Neural cell (in vitro differentiated cells): ENCODE measurements at regions not wholly inside any gene's neighbourhood (a gene's known extent, or its start where the extent isn't known, plus 50 kb on each side); places are given as distances from the start of the nearest gene placed in this dataset.

Experiments
- H2AFZ ChIP-seq: fragments of 200-600, 300-800 bp; sonication (generic), shearing (Covaris generic); 2 replicates; pipeline ENCODE4 v1.6.0; 2014; ENCODE audit warnings: low read depth, mild to moderate bottlenecking, antibody characterized with exemption, low read length, moderate library complexity
- H3F3A ChIP-seq: fragments of 200-600 bp; shearing (Covaris generic); 2 replicates; pipeline ENCODE4 v1.6.1; 2016; ENCODE audit warnings: mild to moderate bottlenecking, moderate library complexity, mixed read lengths, antibody characterized with exemption, low read length; ENCODE audit not compliant: insufficient read depth, poor library complexity, severe bottlenecking
- H3K27ac ChIP-seq: fragments of 200-600, 300-800 bp; sonication (generic), shearing (Covaris generic); 2 replicates; pipeline ENCODE4 v1.5.1; 2014; ENCODE audit warnings: mild to moderate bottlenecking, low read length, moderate library complexity
- H3K27me3 ChIP-seq: fragments of 300-800, 200-600 bp; sonication (generic), shearing (Covaris generic); 2 replicates; pipeline ENCODE4 v1.6.0; 2014; ENCODE audit warnings: mild to moderate bottlenecking, low read depth, low read length, moderate library complexity; ENCODE audit not compliant: insufficient read depth
- H3K36me3 ChIP-seq: fragments of 300-800, 200-600 bp; sonication (generic), shearing (Covaris generic); 2 replicates; pipeline ENCODE4 v1.5.1; 2014; ENCODE audit warnings: mild to moderate bottlenecking, antibody characterized with exemption, low read length, moderate library complexity; ENCODE audit not compliant: insufficient read depth
- H3K4me2 ChIP-seq: fragments of 300-800, 200-600 bp; sonication (generic), shearing (Covaris generic); 2 replicates; pipeline ENCODE4 v1.6.0; 2014; ENCODE audit warnings: mild to moderate bottlenecking, low read length
- H3K4me3 ChIP-seq: fragments of 300-800, 200-600 bp; sonication (generic), shearing (Covaris generic); 2 replicates; pipeline ENCODE4 v1.5.1; 2014; ENCODE audit warnings: mild to moderate bottlenecking, low read length, moderate library complexity
- H3K79me2 ChIP-seq: fragments of 200-600 bp; shearing (Covaris generic); replicated peaks from 2 replicates; pipeline ENCODE4 v1.6.0; 2014; ENCODE audit warnings: mild to moderate bottlenecking, low read length, moderate library complexity; ENCODE audit not compliant: insufficient read depth
- H3K9ac ChIP-seq: fragments of 300-800, 200-600 bp; sonication (generic), shearing (Covaris generic); 2 replicates; pipeline ENCODE4 v1.6.1; 2016; ENCODE audit warnings: mild to moderate bottlenecking, low read length, mixed read lengths
- H3K9me2 ChIP-seq: fragments of 200-600 bp; shearing (Covaris generic); 2 replicates; pipeline ENCODE4 v1.6.1; 2016; ENCODE audit warnings: mild to moderate bottlenecking, low read length, mixed read lengths; ENCODE audit not compliant: insufficient read depth
- H3K9me3 ChIP-seq: fragments of 200-600, 300-800 bp; sonication (generic), shearing (Covaris generic); 2 replicates; pipeline ENCODE4 v1.6.1; 2016; ENCODE audit warnings: mild to moderate bottlenecking, mixed run types, low read length, moderate library complexity, mixed read lengths
- H4K20me1 ChIP-seq: fragments of 200-600 bp; shearing (Covaris generic); 2 replicates; pipeline ENCODE4 v1.6.1; 2016; ENCODE audit warnings: mild to moderate bottlenecking, mixed run types; ENCODE audit not compliant: insufficient read depth
- EP300 ChIP-seq: fragments of 450-650 bp; conservative IDR thresholded peaks from 2 replicates; pipeline ENCODE4 v1.6.1; 2014; ENCODE audit warnings: antibody characterized with exemption, mild to moderate bottlenecking, moderate library complexity; ENCODE audit not compliant: poor library complexity, severe bottlenecking
- EZH2 ChIP-seq: fragments of 200-600, 300-800 bp; shearing (Covaris generic), sonication (generic); IDR thresholded peaks from 2 replicates; pipeline ENCODE4 v1.6.1; 2014; ENCODE audit warnings: antibody characterized with exemption, low read length, borderline replicate concordance, mild to moderate bottlenecking; ENCODE audit not compliant: insufficient read depth, poor library complexity, severe bottlenecking
- MXI1 ChIP-seq: fragments of 450-650 bp; conservative IDR thresholded peaks from 2 replicates; pipeline ENCODE4 v1.6.1; 2014; ENCODE audit warnings: antibody characterized with exemption, mild to moderate bottlenecking; ENCODE audit not compliant: poor library complexity, severe bottlenecking
- POLR2AphosphoS5 ChIP-seq: IDR thresholded peaks from 2 replicates; pipeline ENCODE4 v1.6.1; 2012
- RAD21 ChIP-seq: fragments of 450-650 bp; conservative IDR thresholded peaks from 2 replicates; pipeline ENCODE4 v1.6.1; 2014; ENCODE audit warnings: antibody characterized with exemption, mild to moderate bottlenecking, moderate library complexity
- REST ChIP-seq: IDR thresholded peaks from 2 replicates; pipeline ENCODE4 v1.6.1; 2012; ENCODE audit warnings: borderline replicate concordance
- SMC3 ChIP-seq: fragments of 450-650 bp; conservative IDR thresholded peaks from 2 replicates; pipeline ENCODE4 v1.6.1; 2014; ENCODE audit warnings: antibody characterized with exemption, mild to moderate bottlenecking, moderate library complexity; ENCODE audit not compliant: poor library complexity
- TAF1 ChIP-seq: IDR thresholded peaks from 2 replicates; pipeline ENCODE4 v1.6.1; 2012; ENCODE audit warnings: low read depth
- TF ChIP-seq, protein P1 (sequence below): fragments of 450-650 bp; IDR thresholded peaks from 2 replicates; pipeline ENCODE4 v1.5.1; 2014; ENCODE audit warnings: antibody characterized with exemption, mild to moderate bottlenecking, moderate library complexity; ENCODE audit not compliant: poor library complexity, severe bottlenecking

- Histone ChIP-seq H3K9ac (no peak overlapping the region), H3F3A (no peaks in the 10 kb centered on the region), H2AFZ (no peak overlapping the region), H3K4me2 (no peak overlapping the region), H3K27me3 (no peaks in the 10 kb centered on the region), H3K9me2 (no peaks in the 10 kb centered on the region), H4K20me1 (no peaks in the 10 kb centered on the region), H3K4me3 (no peak overlapping the region), H3K9me3 (no peaks in the 10 kb centered on the region), H3K79me2 (no peaks in the 10 kb centered on the region), H3K27ac (no peak overlapping the region), H3K36me3 (no peaks in the 10 kb centered on the region)
- TF ChIP-seq EZH2 (no peak), TAF1 (no peak), SMC3 (no peak), POLR2AphosphoS5 (no peak), REST (no peak), MXI1 (no peak), EP300 (no peak)
- TF ChIP-seq, protein P1, sequence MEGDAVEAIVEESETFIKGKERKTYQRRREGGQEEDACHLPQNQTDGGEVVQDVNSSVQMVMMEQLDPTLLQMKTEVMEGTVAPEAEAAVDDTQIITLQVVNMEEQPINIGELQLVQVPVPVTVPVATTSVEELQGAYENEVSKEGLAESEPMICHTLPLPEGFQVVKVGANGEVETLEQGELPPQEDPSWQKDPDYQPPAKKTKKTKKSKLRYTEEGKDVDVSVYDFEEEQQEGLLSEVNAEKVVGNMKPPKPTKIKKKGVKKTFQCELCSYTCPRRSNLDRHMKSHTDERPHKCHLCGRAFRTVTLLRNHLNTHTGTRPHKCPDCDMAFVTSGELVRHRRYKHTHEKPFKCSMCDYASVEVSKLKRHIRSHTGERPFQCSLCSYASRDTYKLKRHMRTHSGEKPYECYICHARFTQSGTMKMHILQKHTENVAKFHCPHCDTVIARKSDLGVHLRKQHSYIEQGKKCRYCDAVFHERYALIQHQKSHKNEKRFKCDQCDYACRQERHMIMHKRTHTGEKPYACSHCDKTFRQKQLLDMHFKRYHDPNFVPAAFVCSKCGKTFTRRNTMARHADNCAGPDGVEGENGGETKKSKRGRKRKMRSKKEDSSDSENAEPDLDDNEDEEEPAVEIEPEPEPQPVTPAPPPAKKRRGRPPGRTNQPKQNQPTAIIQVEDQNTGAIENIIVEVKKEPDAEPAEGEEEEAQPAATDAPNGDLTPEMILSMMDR = no peak
Observed at GRCh38 chr5:119954106-119954505, 324.7 kb downstream of the FAM170A start.

- no peaks in the 10 kb centered on the region for H3F3A ChIP-seq
Observed at GRCh38 chr5:119961993-119962392, 332.6 kb downstream of the FAM170A start.

More at GRCh38 chr5:119961993-119962392, 332.6 kb downstream of the FAM170A start:
- Histone ChIP-seq H3K27me3 (no peaks in the 10 kb centered on the region), H3K79me2 (no peaks in the 10 kb centered on the region), H3K36me3 (no peaks in the 10 kb centered on the region), H4K20me1 (no peaks in the 10 kb centered on the region), H2AFZ (no peak overlapping the region), H3K9me2 (no peaks in the 10 kb centered on the region), H3K4me2 (no peak overlapping the region), H3K4me3 (no peak overlapping the region), H3K27ac (no peak overlapping the region), H3K9ac (no peak overlapping the region), H3K9me3 (peaks cover 3% of the 10 kb centered on the region)
- no peak for TF ChIP-seq RAD21
- TF ChIP-seq TAF1 = no peak
- no peak for TF ChIP-seq MXI1
- TF ChIP-seq EZH2 = no peak
- no peak for TF ChIP-seq SMC3
- TF ChIP-seq, protein P1 = no peak
- TF ChIP-seq POLR2AphosphoS5 = no peak
- no peak for TF ChIP-seq EP300
- no peak for TF ChIP-seq REST
